OCI-LY3 (cell line): ENCODE measurements at regions not wholly inside any gene's neighbourhood (a gene's known extent, or its start where the extent isn't known, plus 50 kb on each side); places are given as distances from the start of the nearest gene placed in this dataset.

Source experiments
- EZH2phosphoT487 ChIP-seq: fragments of 200-600 bp; shearing (Covaris generic); IDR thresholded peaks from 2 replicates; pipeline ENCODE4 v1.6.1; 2018; ENCODE audit warnings: antibody characterized with exemption, mixed run types, low read depth
- TF ChIP-seq, protein P1 (sequence below): fragments of 200-600, 300-600 bp; sonication (generic); IDR thresholded peaks from 2 replicates; pipeline ENCODE4 v1.5.1; 2014; ENCODE audit warnings: antibody characterized with exemption, low read length, low read depth

DNA sequence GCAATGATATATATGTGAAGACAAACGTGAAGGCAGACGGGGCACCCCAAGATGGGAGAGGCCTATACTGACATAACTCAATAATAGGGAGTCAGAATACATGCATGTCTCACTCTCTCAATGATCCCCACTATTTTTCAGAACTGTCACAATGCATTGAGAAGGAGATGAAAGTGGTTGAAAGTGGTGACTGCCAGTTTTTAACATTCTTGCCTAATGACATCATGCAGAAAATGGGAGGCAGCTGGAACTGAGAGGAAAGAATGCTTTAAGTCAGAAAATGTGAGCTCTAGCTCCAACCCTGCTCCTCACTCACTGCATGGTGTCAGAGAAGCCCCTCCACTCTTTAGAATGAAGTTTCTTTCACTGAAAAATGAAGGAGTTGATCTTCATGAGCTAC, 55.3 kb upstream of the P2RY1 start:
- TF ChIP-seq, protein P1, sequence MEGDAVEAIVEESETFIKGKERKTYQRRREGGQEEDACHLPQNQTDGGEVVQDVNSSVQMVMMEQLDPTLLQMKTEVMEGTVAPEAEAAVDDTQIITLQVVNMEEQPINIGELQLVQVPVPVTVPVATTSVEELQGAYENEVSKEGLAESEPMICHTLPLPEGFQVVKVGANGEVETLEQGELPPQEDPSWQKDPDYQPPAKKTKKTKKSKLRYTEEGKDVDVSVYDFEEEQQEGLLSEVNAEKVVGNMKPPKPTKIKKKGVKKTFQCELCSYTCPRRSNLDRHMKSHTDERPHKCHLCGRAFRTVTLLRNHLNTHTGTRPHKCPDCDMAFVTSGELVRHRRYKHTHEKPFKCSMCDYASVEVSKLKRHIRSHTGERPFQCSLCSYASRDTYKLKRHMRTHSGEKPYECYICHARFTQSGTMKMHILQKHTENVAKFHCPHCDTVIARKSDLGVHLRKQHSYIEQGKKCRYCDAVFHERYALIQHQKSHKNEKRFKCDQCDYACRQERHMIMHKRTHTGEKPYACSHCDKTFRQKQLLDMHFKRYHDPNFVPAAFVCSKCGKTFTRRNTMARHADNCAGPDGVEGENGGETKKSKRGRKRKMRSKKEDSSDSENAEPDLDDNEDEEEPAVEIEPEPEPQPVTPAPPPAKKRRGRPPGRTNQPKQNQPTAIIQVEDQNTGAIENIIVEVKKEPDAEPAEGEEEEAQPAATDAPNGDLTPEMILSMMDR = no peak
- TF ChIP-seq EZH2phosphoT487 = no peak
